Ishikawa (cell line): ENCODE measurements at regions not wholly inside any gene's neighbourhood (a gene's known extent, or its start where the extent isn't known, plus 50 kb on each side); places are given as distances from the start of the nearest gene placed in this dataset.

ENCODE experiments used
- CEBPB ChIP-seq: IDR thresholded peaks from 2 replicates; pipeline ENCODE4 v1.6.1; 2012
- CREB1 ChIP-seq: IDR thresholded peaks from 2 replicates; pipeline ENCODE4 v1.6.1; 2012; ENCODE audit warnings: low read depth
- EGR1 ChIP-seq: IDR thresholded peaks from 2 replicates; pipeline ENCODE4 v1.6.1; 2012
- EP300 ChIP-seq: IDR thresholded peaks from 2 replicates; pipeline ENCODE4 v1.6.1; 2012; ENCODE audit warnings: borderline replicate concordance
- FOXM1 ChIP-seq: IDR thresholded peaks from 2 replicates; pipeline ENCODE4 v1.6.1; 2012; ENCODE audit warnings: low read depth, borderline replicate concordance
- MAX ChIP-seq: IDR thresholded peaks from 2 replicates; pipeline ENCODE4 v1.6.1; 2012
- NFIC ChIP-seq: IDR thresholded peaks from 2 replicates; pipeline ENCODE4 v1.6.1; 2012
- RAD21 ChIP-seq: IDR thresholded peaks from 2 replicates; pipeline ENCODE4 v1.6.1; 2012; ENCODE audit warnings: low read depth
- REST ChIP-seq: IDR thresholded peaks from 2 replicates; pipeline ENCODE4 v1.6.1; 2012; ENCODE audit warnings: low read depth, mild to moderate bottlenecking
- TAF1 ChIP-seq: IDR thresholded peaks from 2 replicates; pipeline ENCODE4 v1.6.1; 2012; ENCODE audit warnings: low read depth, mild to moderate bottlenecking
- TCF12 ChIP-seq: IDR thresholded peaks from 2 replicates; pipeline ENCODE4 v1.6.1; 2012; ENCODE audit warnings: low read depth
- TEAD4 ChIP-seq: IDR thresholded peaks from 2 replicates; pipeline ENCODE4 v1.6.1; 2012
- USF1 ChIP-seq: IDR thresholded peaks from 2 replicates; pipeline ENCODE4 v1.6.1; 2012
- YY1 ChIP-seq: IDR thresholded peaks from 2 replicates; pipeline ENCODE4 v1.6.1; 2012; ENCODE audit warnings: low read depth
- ZBTB7A ChIP-seq: IDR thresholded peaks from 2 replicates; pipeline ENCODE4 v1.6.1; 2012; ENCODE audit warnings: low read depth

GRCh38 chr2:36123995-36124394 is 231.6 kb upstream of the CRIM1 start:
- no peak for TF ChIP-seq MAX
- no peak for TF ChIP-seq EP300
- TF ChIP-seq YY1: no peak
- TF ChIP-seq RAD21: no peak
- TF ChIP-seq NFIC: no peak
- no peak for TF ChIP-seq CEBPB
- no peak for TF ChIP-seq FOXM1
- TF ChIP-seq ZBTB7A: no peak
- TF ChIP-seq USF1: no peak
- no peak for TF ChIP-seq REST
- no peak for TF ChIP-seq TCF12
- no peak for TF ChIP-seq TAF1
- TF ChIP-seq CREB1: no peak
- no peak for TF ChIP-seq TEAD4
- no peak for TF ChIP-seq EGR1

GRCh38 chr2:36097022-36097421 is 258.6 kb upstream of the CRIM1 start:
- TF ChIP-seq EP300 (no peak), MAX (no peak), YY1 (no peak), RAD21 (no peak), CEBPB (no peak), TAF1 (no peak), TCF12 (no peak), USF1 (no peak), FOXM1 (no peak)

GRCh38 chr2:36088716-36089328 is 266.8 kb upstream of the CRIM1 start:
- no peak for TF ChIP-seq MAX
- no peak for TF ChIP-seq TCF12
- TF ChIP-seq FOXM1: no peak
- TF ChIP-seq NFIC: no peak
- TF ChIP-seq EGR1: no peak
- TF ChIP-seq RAD21: no peak
- no peak for TF ChIP-seq YY1
- no peak for TF ChIP-seq REST
- no peak for TF ChIP-seq EP300
- no peak for TF ChIP-seq TEAD4
- TF ChIP-seq CEBPB: no peak
- TF ChIP-seq CREB1: no peak
- no peak for TF ChIP-seq USF1
- TF ChIP-seq TAF1: no peak
- no peak for TF ChIP-seq ZBTB7A

- TF ChIP-seq TAF1: no peak
- no peak for TF ChIP-seq USF1
- no peak for TF ChIP-seq RAD21
- no peak for TF ChIP-seq YY1
- TF ChIP-seq CREB1: no peak
- TF ChIP-seq NFIC: no peak
- no peak for TF ChIP-seq ZBTB7A
These were observed 268.2 kb upstream of the CRIM1 start for GRCh38 chr2:36087344-36087743.

- TF ChIP-seq MAX (no peak), ZBTB7A (no peak), REST (no peak), NFIC (no peak), TEAD4 (no peak), CREB1 (no peak), CEBPB (no peak), YY1 (no peak), USF1 (no peak), EGR1 (no peak), TCF12 (no peak)
These were observed 275.8 kb upstream of the CRIM1 start for GRCh38 chr2:36079793-36080192.
